Uterus (tissue), 2 donors: ENCODE measurements at regions not wholly inside any gene's neighbourhood (a gene's known extent, or its start where the extent isn't known, plus 50 kb on each side); places are given as distances from the start of the nearest gene placed in this dataset.

Source experiments
- POLR2A ChIP-seq, 2 donors: fragments of 450-650 bp; IDR thresholded peaks; one replicate each; pipeline ENCODE4 v1.6.1; 2016; ENCODE audit warnings: antibody characterized with exemption in 2 of 2, mild to moderate bottlenecking in 1 of 2, moderate library complexity in 1 of 2
- TF ChIP-seq, protein P1 (sequence below), 4 experiments: fragments of 200-600 bp in 2 of 4; fragments of 450-650 bp in 2 of 4; sonication (generic) in 2 of 4; IDR thresholded peaks; one replicate each; pipeline ENCODE4 v1.5.1; 2016 to 2019; ENCODE audit warnings: antibody characterized with exemption in 4 of 4, mild to moderate bottlenecking in 2 of 4, moderate library complexity in 1 of 4

DNA sequence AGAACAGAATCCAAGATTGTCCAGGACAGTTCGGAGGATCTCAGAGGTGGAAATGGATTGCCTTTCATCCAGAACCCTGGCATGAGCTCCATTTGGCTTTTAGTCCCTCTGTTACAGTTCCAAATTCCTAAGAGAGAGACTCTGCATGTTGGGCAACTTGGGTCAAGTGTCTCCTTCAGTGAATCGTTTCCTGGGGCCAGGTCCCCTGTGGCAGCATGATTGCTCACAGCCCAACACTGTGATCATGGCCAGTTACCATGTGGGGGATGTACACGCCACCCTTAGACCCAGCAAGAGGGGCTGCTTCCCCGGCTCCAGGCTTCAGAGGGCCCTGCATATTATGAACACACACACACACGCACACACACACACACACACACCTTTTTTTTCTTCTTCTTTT lies 118.6 kb upstream of the GLI2 start:
- TF ChIP-seq, protein P1, sequence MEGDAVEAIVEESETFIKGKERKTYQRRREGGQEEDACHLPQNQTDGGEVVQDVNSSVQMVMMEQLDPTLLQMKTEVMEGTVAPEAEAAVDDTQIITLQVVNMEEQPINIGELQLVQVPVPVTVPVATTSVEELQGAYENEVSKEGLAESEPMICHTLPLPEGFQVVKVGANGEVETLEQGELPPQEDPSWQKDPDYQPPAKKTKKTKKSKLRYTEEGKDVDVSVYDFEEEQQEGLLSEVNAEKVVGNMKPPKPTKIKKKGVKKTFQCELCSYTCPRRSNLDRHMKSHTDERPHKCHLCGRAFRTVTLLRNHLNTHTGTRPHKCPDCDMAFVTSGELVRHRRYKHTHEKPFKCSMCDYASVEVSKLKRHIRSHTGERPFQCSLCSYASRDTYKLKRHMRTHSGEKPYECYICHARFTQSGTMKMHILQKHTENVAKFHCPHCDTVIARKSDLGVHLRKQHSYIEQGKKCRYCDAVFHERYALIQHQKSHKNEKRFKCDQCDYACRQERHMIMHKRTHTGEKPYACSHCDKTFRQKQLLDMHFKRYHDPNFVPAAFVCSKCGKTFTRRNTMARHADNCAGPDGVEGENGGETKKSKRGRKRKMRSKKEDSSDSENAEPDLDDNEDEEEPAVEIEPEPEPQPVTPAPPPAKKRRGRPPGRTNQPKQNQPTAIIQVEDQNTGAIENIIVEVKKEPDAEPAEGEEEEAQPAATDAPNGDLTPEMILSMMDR (IDR thresholded peaks at IDR 0.05), result no peak
- TF ChIP-seq POLR2A (IDR thresholded peaks at IDR 0.05), result no peak
